CD4-positive, alpha-beta T cell treated with Interleukin-4 for 4 hours (primary cell): ENCODE measurements at regions not wholly inside any gene's neighbourhood (a gene's known extent, or its start where the extent isn't known, plus 50 kb on each side); places are given as distances from the start of the nearest gene placed in this dataset.
"Not testable (repeated sequence)": the region's sequence is repeated elsewhere in the genome, so short reads cannot be mapped to it uniquely, and the experiment has no call there.

Experiments used
- DNase-seq: peaks from one replicate; pipeline ENCODE4 v3.0.0-alpha.2; 2020

DNA sequence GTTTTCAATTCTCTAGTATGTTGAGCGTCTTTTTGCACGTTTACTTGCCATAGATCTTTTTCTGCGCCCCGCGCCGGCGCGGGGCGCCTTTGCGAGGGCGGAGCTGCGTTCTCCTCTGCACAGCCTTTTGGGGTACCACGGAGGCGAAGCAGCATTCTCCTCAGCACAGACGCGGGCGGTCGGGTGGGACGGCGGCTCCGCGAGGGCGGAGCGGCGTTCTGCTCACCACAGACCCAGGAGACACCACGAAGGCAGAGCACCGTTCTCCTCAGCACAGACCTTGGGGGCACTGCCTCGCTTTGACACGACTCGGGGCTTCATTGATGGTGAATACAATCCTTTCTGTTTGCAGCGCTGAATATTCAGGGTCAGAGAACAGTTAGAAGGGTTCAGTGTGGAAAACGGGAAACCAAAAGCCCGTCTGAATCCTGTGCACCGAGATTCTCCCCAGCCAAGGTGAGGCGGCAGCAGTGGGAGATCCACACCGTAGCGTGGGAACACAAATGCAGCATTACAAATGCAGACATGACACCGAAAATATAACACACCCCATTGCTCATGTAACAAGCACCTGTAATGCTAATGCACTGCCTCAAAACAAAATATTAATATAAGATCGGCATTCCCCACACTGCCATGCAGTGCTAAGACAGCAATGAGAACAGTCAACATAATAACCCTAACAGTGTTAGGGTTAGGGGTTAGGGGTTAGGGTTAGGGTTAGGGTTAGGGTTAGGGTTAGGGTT is 190.7 kb upstream of the VIPR2 start:
- DNase-seq = not testable (repeated sequence)

GRCh38 chr7:159332854-159333479 is 188.3 kb upstream of the VIPR2 start:
- not testable (repeated sequence) for DNase-seq

- DNase-seq = no peak
Measured at GRCh38 chr7:159331462-159331861, 186.8 kb upstream of the VIPR2 start.

DNA sequence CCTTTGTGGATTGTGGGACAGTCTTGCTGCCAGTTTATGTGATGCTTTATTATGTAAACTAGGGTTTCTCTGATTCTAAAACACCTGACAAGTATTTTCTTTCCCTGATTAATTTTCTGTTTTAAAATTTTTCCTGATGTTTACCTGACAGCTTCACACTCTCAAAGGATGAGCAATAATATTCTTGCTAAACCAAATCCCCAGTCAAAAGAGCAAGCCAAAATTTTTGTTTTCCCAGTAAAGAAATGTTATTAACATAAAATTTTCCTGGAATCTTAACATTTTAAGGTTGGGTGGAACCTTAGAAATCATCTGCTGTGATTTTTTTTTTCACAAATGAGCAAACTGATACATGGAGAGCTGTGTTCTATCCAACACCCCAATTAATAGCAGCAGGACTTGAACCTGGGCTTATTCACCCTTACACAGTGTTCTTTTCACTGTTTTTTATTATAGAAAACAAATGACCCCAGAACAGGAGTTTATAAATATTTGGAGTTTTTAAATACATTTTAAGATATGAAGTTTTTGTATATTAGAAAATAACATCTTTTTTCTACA is 185.2 kb upstream of the VIPR2 start:
- no peak for DNase-seq

- no peak for DNase-seq
Measured at GRCh38 chr7:159328096-159328495, 183.4 kb upstream of the VIPR2 start.

GRCh38 chr7:159323359-159323758 is 178.7 kb upstream of the VIPR2 start:
- no peak for DNase-seq

- DNase-seq = no peak
Measured at GRCh38 chr7:159321278-159321677, 176.6 kb upstream of the VIPR2 start.

DNA sequence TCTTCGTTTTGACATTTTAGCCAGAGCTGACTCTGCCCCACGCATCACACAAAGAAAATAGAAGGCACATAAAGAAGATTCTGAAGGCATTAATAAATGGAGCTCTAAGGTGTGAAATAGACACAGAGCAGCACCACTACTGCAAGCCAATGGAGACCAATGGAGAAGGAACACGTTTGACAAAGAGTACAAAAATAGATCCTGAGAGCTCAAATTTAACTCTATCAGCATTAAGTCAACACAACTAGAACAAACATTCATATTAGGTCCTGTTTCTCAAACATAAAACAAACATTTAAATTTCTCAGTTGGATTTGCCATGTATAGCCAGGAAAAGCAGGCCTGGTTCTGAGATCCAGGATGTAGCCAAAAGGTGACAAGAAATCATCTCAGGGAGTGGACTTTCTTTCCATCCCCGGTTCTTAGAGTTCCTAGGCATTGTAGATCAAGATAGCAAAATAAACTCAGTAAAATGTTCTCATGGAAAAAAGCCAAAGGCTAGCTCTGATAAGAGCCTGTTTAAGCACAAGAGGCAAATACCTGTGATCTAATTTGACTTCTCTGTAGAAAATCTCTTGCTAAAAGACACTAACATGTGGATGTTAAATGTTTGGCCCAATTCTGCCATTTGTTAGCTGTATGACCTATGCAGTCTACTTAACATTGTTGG is 174.2 kb upstream of the VIPR2 start:
- DNase-seq = no peak

DNA sequence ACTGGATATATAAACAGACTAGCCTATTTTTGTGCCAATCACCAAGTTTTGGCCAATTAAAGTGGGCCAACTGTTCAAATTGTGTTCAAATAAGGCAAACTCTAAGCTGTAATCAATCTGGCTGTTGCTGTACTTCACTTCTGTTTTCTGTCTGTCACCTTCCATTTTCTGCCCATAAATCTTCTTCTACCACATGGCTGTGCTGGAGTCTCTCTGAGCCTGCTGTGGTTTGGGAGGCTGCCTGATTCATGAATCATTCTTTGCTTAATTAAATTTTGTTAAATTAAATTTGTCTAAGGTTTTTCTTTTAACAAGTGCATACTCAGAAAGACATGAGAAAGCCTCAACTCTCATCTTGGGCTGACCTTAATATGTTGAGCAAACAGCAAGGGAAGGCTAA is 172.6 kb upstream of the VIPR2 start:
- DNase-seq = no peak

GRCh38 chr7:159311172-159311494 is 166.5 kb upstream of the VIPR2 start:
- DNase-seq = no peak

DNA sequence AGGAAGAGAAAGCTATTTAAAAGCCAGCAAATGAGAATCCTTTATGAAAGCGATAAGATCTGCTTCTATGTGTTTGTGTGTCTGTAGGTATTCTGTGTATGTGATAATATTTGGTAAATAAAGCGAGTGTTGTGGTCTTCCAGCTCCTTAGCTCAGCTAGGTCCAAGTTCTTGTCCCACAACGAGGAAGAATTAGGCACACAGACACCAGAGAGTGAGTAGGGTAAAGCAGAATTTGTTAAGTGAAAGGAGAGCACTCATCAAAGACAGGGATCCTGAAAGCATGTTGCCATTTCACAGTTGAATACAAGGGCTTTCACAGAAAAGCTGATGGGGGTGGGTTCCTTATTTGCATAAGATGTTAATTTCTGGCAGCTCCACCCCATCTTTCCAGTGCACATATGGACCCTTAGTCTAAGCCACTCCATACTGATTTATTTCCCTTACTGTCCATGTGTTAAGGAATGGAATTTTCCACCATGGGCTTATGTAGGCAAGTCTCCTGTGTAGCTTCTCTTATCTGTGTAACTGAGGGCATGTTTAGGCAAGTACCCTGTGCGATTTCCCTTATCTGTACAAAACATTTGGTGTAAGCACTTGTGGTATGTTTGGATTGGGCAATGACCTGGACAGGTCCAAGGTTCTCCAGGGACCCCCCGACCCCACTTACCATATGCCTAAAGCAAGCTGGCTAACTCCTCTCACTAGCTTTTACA is 165.9 kb upstream of the VIPR2 start:
- no peak for DNase-seq

DNA sequence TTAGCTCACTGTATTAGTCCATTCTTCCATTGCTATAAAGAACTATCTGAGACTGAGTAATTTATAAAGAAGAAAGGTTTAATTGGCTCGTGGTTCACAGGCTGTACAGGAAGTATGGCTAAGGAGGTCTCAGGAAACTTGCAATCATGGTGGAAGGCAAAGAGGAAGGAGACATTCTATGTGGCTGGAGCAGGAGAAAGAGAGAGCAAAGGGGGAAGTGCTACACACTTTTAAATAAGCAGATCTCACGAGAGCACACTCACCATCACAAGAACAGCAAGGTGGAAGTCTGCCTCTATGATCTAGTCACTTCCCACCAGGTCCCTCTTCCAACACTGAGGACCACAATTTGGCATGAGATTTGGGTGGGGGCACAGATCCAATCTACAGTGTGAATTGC is 164.5 kb upstream of the VIPR2 start:
- DNase-seq = not testable (repeated sequence)

DNA sequence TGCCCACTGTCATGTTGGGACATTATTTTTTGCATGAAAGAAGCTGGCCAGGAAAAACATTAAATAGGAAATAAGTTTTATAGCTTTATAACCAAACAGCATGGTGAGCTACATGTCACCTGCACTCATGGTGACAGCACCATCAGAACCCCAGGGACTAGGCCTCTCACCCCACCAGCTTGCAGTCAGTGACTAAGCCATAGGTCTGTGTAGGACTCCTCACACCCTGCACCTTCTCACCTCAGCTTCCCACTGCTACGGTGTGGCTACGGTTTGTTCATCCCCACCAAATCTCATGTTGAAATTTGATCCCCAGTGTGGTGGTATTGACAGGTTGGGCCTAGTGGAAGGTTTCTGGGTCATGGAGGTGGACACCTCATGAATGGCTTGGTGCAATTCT is 161.3 kb upstream of the VIPR2 start:
- no peak for DNase-seq

- DNase-seq = not testable (repeated sequence)
Measured at GRCh38 chr7:159305185-159305584, 160.5 kb upstream of the VIPR2 start.

GRCh38 chr7:159303510-159303909 is 158.8 kb upstream of the VIPR2 start:
- not testable (repeated sequence) for DNase-seq

DNA sequence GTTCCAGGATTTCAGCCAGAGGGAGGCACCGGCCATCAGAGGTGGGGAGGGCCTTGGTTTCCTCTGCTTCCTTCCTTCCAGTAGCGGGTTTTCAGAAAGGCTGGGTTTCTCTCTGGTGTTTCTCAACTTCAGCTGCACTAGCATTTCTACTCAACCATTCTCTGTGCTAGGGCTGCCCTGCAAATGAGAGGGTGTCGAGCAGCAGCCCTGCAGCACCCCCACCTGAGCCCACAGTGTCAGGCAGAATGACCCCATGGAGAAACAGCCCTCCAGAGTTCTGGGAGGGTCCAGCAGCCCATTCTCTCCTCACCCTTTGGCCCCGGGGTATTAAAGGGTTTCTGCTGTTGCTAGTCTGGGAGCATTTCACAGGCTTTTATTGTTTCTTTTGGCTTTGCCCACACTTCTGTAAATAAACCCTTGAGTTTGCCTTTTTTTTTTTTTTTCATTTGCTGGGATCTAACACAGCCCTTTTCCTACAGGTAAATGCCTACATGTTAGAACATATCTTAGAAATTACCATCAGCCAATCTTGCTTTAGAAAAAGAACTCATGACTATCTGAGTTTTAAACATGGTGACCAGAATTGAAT is 151.5 kb upstream of the VIPR2 start:
- DNase-seq = no peak

DNA sequence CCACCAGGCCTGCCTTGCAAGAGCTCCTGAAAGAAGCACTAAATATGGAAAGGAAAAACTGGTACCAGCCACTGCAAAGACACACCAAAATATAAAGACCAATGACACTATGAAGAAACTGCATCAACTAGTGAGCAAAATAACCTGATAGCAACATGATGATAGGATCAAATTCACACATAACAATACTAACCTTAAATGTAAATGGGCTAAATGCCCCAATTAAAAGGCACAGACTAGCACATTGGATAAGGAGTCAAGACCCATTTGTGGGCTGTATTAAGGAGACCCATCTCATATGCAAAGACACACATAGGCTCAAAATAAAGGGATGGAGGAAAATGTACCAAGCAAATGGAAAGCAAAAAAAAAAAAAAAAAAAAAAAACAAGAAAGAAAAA is 141.8 kb upstream of the VIPR2 start:
- not testable (repeated sequence) for DNase-seq

- no peak for DNase-seq
Measured at GRCh38 chr7:159281573-159281972, 136.9 kb upstream of the VIPR2 start.

DNA sequence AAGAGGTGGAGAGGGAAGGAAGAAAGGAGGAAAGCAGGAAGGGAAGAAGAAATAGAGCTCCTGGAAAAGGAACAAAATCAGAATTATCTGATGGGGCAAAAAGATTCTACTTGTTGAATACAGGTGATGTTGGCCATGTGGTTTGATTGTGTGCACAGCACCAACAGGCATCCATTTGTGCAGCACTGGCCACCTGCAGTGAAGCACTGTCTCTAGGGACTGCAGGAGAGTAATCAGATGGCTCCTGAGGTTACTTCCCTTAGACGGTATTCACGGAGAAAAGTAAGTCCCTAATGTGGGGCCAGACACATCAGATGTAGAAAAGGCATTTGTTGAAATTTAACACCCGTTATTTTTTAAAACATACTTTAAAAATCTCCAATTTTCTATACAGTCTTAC is 135.3 kb upstream of the VIPR2 start:
- no peak for DNase-seq

GRCh38 chr7:159272739-159273138 is 128.1 kb upstream of the VIPR2 start:
- no peak for DNase-seq

DNA sequence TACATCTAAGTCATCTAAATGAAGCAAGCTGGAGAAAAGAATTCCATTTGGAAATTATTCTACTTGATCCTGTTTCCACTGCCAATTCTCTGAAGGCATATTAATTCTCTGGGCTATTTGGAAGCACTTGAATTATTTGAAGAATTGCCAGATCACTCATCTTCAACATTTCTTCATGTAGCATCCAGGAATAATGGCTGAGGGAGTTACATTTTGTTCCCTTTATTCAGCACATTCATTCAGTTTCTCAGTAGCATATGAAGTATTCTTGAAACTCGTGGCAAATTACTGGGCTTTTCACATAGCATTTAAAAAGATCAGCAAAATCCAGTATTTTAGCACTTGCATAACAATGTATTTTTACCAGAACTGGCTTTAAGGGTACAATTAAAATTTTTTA is 127.1 kb upstream of the VIPR2 start:
- no peak for DNase-seq

DNA sequence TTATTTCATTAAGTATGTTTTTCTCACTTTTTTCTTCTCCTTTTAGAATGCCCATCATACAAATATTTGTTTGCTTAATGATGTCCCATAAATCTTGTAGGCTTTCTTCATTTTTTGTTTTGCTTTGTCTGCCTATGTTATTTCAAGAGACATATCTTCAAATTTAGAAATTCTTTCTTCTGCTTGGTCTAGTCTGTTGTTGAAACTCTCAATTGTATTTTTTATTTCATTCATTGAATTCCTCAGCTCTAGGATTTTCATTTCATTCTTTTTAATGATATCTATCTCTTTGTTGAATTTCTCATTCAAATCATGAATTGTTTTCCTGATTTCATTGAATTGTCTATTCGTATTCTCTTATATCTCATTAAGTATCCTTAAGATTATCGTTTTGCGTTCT is 125.1 kb upstream of the VIPR2 start:
- DNase-seq = no peak

- DNase-seq = no peak
Measured at GRCh38 chr7:159263430-159263829, 118.8 kb upstream of the VIPR2 start.
